ENCODE measurements at regions not wholly inside any gene's neighbourhood (a gene's known extent, or its start where the extent isn't known, plus 50 kb on each side); places are given as distances from the start of the nearest gene placed in this dataset.

DNA sequence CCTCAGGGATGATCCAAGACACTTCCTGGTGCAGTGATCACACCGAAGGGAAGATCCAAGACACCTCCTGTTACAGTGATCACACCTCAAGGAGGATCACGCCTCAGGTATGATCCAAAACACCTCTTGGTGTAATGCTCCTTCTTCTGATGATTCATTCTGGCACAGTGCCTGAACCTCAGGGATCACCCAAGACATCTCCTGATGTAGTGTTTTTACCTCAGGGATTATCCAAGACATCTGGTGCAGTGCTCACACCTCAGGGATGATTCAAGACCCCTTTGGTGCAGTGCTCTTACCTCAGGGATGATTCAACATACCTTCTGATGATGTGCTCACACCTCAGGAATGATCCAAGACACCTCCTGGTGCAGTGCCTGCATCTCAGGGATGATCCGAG, 124.4 kb downstream of the ASB1 start:
- no peak overlapping the region for H3K4me3 ChIP-seq (ENCODE audit: low read depth, low read length)
- H3K4me1 ChIP-seq (ENCODE audit: control insufficient read depth, insufficient read depth, low read length) = peaks cover 5% of the 10 kb centered on the region; the same call in 1 of the 2 replicates
- no peaks in the 10 kb centered on the region for H3K36me3 ChIP-seq (ENCODE audit: control insufficient read depth, insufficient read depth, low read length)
- no peak overlapping the region for H3K9ac ChIP-seq (ENCODE audit: low read depth, low read length)
- H3K9me3 ChIP-seq (ENCODE audit: control insufficient read depth, insufficient read depth, low read length) = peaks cover 22% of the 10 kb centered on the region
- H3K27ac ChIP-seq (ENCODE audit: low read depth, low read length) = no peak overlapping the region
- no peaks in the 10 kb centered on the region for H3K27me3 ChIP-seq (ENCODE audit: control insufficient read depth, insufficient read depth, low read length)

DNA sequence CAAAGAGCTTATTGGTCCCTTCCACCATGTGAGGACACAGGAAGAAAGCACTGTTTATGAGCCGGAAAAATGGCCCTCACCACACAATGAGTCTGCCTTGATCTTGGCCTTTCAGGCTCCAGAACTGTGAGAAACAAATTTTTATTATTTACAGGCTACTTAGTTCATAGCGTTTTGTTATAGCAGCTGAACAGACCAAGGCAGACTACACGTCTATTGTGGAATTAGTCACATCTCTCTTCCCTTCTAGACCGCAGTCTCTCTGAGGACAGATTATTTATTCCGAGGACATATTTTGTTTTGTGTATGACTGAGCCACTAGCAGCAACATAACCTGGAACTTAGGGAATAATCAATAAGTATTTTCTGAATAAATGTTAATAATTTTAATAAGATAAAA, 125.5 kb downstream of the ASB1 start:
- Histone ChIP-seq H3K4me3 (ENCODE audit: low read depth, low read length) (no peak overlapping the region), H3K27me3 (ENCODE audit: control insufficient read depth, insufficient read depth, low read length) (no peaks in the 10 kb centered on the region), H3K4me1 (ENCODE audit: control insufficient read depth, insufficient read depth, low read length) (peaks cover 5% of the 10 kb centered on the region; the same call in 1 of the 2 replicates), H3K9me3 (ENCODE audit: control insufficient read depth, insufficient read depth, low read length) (peaks cover 15% of the 10 kb centered on the region), H3K36me3 (ENCODE audit: control insufficient read depth, insufficient read depth, low read length) (no peaks in the 10 kb centered on the region), H3K9ac (ENCODE audit: low read depth, low read length) (no peak overlapping the region), H3K27ac (ENCODE audit: low read depth, low read length) (no peak overlapping the region)

DNA sequence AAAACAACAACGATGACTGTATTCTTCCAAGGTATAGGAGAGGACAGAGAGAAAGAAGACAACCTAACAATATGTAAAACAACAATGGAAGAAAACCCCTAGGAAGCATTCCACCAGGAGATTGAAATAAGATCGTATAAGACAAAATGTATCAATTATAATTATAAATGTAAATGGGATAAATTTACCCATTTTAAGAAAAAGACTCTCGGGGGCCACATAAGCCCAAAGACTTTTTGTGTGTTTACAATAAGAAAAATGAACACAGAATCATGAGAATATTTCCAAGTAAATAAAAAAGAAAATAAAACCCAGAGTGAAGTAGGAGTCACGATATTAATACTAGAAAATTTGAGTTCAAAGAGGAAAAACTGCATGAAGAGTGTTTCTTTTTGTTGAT, 126.4 kb downstream of the ASB1 start:
- H3K4me3 ChIP-seq (ENCODE audit: low read depth, low read length) = no peak overlapping the region
- H3K36me3 ChIP-seq (ENCODE audit: control insufficient read depth, insufficient read depth, low read length) = no peaks in the 10 kb centered on the region
- no peaks in the 10 kb centered on the region for H3K27me3 ChIP-seq (ENCODE audit: control insufficient read depth, insufficient read depth, low read length)
- peaks cover 5% of the 10 kb centered on the region; the same call in 1 of the 2 replicates for H3K4me1 ChIP-seq (ENCODE audit: control insufficient read depth, insufficient read depth, low read length)
- H3K9me3 ChIP-seq (ENCODE audit: control insufficient read depth, insufficient read depth, low read length) = peaks cover 14% of the 10 kb centered on the region
- H3K9ac ChIP-seq (ENCODE audit: low read depth, low read length) = no peak overlapping the region
- no peak overlapping the region for H3K27ac ChIP-seq (ENCODE audit: low read depth, low read length)

DNA sequence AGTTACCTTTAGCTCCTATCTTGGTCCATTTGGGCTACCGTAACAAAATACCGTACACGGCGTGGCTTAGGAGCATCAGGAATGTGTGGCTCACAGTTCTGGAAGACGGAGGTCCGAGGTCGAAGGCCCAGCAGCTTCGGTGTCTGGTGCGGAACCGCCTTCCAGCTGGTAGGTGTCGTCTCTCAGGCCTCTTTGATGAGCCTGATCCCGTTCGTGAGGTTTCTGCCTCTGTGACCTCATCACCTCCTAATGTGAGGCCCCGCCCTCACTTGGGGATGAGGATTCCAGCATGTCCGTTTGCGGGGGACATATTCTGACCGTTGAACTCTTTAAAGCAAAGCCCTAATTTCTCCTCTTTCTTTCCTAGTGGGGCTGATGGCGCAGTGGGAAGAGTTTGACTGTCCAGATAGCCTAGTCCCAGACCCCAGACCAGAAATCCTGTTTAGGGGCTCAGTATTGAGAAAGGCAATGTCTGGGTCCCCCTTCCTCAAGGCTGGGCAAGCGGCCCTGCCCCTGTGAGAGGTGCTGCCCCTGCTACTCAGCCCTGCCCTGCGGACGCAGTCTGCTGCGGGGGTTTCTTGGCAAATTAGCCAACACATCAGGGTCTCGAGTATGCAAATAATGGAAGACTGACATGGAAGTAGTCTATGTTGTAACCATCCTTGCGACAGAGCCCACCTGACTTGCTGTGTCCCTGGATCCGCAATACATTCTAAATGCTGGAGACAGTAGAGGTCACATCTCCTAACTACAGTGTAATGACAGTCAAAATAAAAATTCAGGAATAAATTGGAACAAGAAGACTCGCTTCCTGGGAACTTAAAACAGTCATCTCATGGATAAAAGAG, 128.0 kb downstream of the ASB1 start:
- H3K4me3 ChIP-seq (ENCODE audit: low read depth, low read length) = peak overlapping the region; percentile 25; the same call in 1 of the 2 replicates

DNA sequence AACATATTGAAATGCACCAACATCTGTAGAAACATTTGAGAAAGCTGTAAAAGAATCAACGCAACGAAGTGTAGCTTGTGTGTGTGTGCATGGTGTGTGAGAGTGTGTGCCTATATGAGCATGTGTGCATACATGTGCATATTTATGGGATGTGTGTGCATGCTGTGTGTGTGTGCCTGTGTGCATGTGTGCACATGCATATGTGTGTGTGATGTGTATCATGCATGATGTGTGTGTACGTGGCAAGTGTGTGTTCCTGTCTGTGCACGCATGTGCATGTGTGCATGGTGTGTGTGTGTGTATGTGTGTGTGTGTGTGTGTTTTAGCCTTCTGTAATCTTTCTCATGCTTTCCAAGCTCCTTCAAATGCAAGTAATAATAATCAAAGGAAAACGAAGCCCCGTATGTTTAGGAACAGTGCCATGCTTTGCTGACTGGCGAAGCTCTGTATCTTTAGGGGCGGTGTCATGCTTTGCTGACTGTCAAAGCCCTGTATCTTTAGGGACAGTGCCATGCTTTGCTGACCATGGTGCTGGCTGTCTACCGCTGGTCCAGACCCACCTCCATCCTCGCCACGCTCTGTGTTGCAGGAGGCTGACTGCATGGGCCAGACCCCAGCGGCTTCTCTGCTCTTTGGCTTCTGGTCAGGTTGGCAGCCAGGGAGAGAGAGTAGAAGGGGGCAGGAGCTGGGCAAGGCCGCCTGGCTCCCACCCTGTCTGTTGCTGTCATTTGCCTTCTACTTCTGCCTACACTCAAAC, 129.2 kb downstream of the ASB1 start:
- Histone ChIP-seq H3K4me3 (ENCODE audit: low read depth, low read length) (no peak overlapping the region), H3K4me1 (ENCODE audit: control insufficient read depth, insufficient read depth, low read length) (peaks cover 5% of the 10 kb centered on the region; the same call in 1 of the 2 replicates), H3K9ac (ENCODE audit: low read depth, low read length) (no peak overlapping the region), H3K27ac (ENCODE audit: low read depth, low read length) (no peak overlapping the region), H3K9me3 (ENCODE audit: control insufficient read depth, insufficient read depth, low read length) (no peaks in the 10 kb centered on the region; the same call in none of the 2 replicates), H3K27me3 (ENCODE audit: control insufficient read depth, insufficient read depth, low read length) (no peaks in the 10 kb centered on the region), H3K36me3 (ENCODE audit: control insufficient read depth, insufficient read depth, low read length) (no peaks in the 10 kb centered on the region)

More for the DNA sequence above, 128.0 kb downstream of the ASB1 start:
- peaks cover 5% of the 10 kb centered on the region; the same call in 1 of the 2 replicates for H3K4me1 ChIP-seq (ENCODE audit: control insufficient read depth, insufficient read depth, low read length)
- H3K27ac ChIP-seq (ENCODE audit: low read depth, low read length) = no peak overlapping the region
- H3K27me3 ChIP-seq (ENCODE audit: control insufficient read depth, insufficient read depth, low read length) = no peaks in the 10 kb centered on the region
- H3K9ac ChIP-seq (ENCODE audit: low read depth, low read length) = no peak overlapping the region
- H3K36me3 ChIP-seq (ENCODE audit: control insufficient read depth, insufficient read depth, low read length) = no peaks in the 10 kb centered on the region
- peaks cover 1% of the 10 kb centered on the region for H3K9me3 ChIP-seq (ENCODE audit: control insufficient read depth, insufficient read depth, low read length)

DNA sequence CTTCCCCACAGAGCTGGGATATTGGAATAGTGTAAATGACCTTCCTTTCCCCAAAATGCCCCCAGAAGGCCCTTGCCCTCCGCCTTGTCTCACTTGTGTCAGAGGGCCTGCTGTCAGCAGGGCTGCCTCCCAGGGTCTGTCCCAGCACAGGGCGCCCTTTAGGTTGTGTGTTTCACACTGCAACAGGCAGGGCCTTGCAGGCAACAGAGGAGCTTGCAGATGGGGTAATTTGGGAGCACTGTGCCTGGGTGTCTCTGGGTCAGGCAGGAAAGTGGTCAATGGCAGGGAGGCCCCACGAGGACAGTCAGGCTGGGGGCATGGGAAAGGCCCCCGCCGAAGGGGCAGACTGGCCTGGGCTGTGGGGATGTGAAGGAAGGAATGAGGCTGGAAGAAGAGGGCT, 130.7 kb downstream of the ASB1 start:
- Histone ChIP-seq H3K9ac (ENCODE audit: low read depth, low read length) (no peak overlapping the region), H3K36me3 (ENCODE audit: control insufficient read depth, insufficient read depth, low read length) (no peaks in the 10 kb centered on the region), H3K4me1 (ENCODE audit: control insufficient read depth, insufficient read depth, low read length) (peaks cover 5% of the 10 kb centered on the region; the same call in 1 of the 2 replicates), H3K27me3 (ENCODE audit: control insufficient read depth, insufficient read depth, low read length) (no peaks in the 10 kb centered on the region), H3K27ac (ENCODE audit: low read depth, low read length) (no peak overlapping the region), H3K4me3 (ENCODE audit: low read depth, low read length) (no peak overlapping the region), H3K9me3 (ENCODE audit: control insufficient read depth, insufficient read depth, low read length) (no peaks in the 10 kb centered on the region)

DNA sequence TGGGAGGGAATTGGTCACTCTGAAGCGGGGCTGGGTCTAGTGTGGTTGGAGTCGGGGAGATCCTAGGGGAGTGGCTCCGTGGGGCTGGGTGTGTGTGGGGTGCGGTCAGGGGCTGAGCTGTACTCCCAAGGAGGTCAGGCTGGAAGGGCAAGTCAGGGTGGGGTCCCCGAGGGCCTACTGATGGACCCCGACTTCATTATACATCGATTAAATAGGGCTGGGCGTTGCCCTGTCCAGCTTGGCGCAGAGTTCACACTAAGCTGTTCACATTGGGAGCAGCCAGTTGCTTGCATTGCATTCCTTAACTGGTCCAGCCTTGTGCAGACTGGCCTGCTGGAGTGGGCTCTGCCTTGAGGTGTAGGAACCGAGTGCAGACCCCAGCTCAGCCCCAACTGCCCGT, 131.2 kb downstream of the ASB1 start:
- Histone ChIP-seq H3K9me3 (ENCODE audit: control insufficient read depth, insufficient read depth, low read length) (no peaks in the 10 kb centered on the region), H3K9ac (ENCODE audit: low read depth, low read length) (no peak overlapping the region), H3K4me1 (ENCODE audit: control insufficient read depth, insufficient read depth, low read length) (peaks cover 5% of the 10 kb centered on the region; the same call in 1 of the 2 replicates), H3K4me3 (ENCODE audit: low read depth, low read length) (no peak overlapping the region), H3K36me3 (ENCODE audit: control insufficient read depth, insufficient read depth, low read length) (no peaks in the 10 kb centered on the region), H3K27me3 (ENCODE audit: control insufficient read depth, insufficient read depth, low read length) (no peaks in the 10 kb centered on the region), H3K27ac (ENCODE audit: low read depth, low read length) (no peak overlapping the region)

DNA sequence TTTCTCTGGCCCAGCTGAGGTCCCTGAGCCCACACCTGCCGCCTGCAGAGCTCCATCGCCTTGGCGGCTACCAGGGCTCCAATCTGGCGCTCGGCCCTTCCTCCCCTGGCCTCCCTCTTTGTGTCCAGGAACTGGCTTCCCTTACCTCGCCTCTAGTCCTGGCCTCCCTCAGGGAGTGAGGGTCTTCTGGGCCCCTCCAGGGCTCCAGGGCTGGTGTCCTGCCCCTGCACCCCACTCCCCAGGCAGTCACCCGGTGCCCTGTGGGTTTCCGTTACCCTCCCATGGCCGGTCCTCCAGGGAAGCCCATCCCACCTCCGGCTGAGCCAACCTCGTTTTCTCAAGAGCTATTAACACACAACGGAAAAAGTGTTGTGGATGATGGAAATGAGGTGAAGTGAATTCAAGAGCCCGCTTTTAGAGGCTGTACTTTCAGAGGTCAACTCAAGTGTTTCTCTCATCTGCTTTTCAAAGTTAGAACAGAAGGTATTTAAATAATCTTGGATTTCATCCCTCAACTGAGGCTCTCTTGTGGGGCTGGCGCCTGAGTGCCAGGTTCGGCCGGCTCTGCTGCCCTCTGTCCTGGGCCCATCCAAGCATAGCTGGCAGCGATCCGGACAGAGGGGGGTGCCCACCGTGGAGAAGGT, 131.9 kb downstream of the ASB1 start:
- Histone ChIP-seq H3K9me3 (ENCODE audit: control insufficient read depth, insufficient read depth, low read length) (no peaks in the 10 kb centered on the region), H3K27me3 (ENCODE audit: control insufficient read depth, insufficient read depth, low read length) (no peaks in the 10 kb centered on the region), H3K4me3 (ENCODE audit: low read depth, low read length) (no peak overlapping the region)

DNA sequence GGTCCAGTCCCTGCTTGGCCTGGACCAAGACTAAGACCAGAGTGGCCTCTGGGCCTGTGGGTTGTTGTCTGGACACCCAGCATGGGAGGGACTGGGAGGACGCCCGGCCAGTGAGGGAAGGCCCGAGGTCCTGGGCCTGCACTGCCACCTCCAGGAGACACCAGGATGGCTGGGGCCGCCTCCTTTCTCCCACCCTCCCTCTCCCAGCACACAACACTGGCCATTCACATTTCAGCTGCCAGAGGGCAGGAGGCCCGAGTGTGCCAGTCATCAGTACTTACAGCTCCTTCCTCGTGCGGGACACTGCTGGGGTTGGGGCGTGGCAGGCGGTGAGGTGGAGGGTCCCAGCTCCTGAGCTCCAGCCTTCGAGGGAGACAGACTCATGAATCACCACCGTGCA, 133.5 kb downstream of the ASB1 start:
- Histone ChIP-seq H3K27me3 (ENCODE audit: control insufficient read depth, insufficient read depth, low read length) (no peaks in the 10 kb centered on the region), H3K9ac (ENCODE audit: low read depth, low read length) (no peak overlapping the region), H3K4me3 (ENCODE audit: low read depth, low read length) (no peak overlapping the region), H3K27ac (ENCODE audit: low read depth, low read length) (no peak overlapping the region), H3K36me3 (ENCODE audit: control insufficient read depth, insufficient read depth, low read length) (no peaks in the 10 kb centered on the region), H3K9me3 (ENCODE audit: control insufficient read depth, insufficient read depth, low read length) (no peaks in the 10 kb centered on the region), H3K4me1 (ENCODE audit: control insufficient read depth, insufficient read depth, low read length) (no peaks in the 10 kb centered on the region)

More for the DNA sequence above, 131.9 kb downstream of the ASB1 start:
- H3K36me3 ChIP-seq (ENCODE audit: control insufficient read depth, insufficient read depth, low read length) = no peaks in the 10 kb centered on the region
- H3K27ac ChIP-seq (ENCODE audit: low read depth, low read length) = no peak overlapping the region
- H3K9ac ChIP-seq (ENCODE audit: low read depth, low read length) = no peak overlapping the region
- H3K4me1 ChIP-seq (ENCODE audit: control insufficient read depth, insufficient read depth, low read length) = peaks cover 5% of the 10 kb centered on the region; the same call in 1 of the 2 replicates

DNA sequence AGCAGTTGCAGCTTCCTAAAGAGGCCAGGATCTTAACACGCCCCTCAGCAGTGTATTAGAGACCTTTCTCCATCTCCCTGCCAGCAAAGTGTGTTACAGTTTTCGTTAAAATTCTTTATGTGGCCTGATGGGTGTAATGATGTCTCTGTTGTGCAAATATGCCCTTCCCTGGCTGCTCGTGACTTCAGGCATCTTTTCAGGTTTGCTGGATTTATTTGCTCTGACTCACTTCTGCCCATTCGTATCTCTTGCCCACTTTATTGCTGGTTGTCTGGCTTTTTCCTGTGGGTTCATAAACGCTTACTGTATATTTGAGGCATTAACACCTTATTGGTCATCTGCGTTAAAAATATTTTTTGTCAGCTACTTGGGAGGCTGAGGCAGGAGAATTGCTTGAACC, 134.5 kb downstream of the ASB1 start:
- Histone ChIP-seq H3K9me3 (ENCODE audit: control insufficient read depth, insufficient read depth, low read length) (no peaks in the 10 kb centered on the region), H3K27me3 (ENCODE audit: control insufficient read depth, insufficient read depth, low read length) (no peaks in the 10 kb centered on the region), H3K9ac (ENCODE audit: low read depth, low read length) (no peak overlapping the region), H3K4me3 (ENCODE audit: low read depth, low read length) (no peak overlapping the region), H3K4me1 (ENCODE audit: control insufficient read depth, insufficient read depth, low read length) (no peaks in the 10 kb centered on the region), H3K27ac (ENCODE audit: low read depth, low read length) (no peak overlapping the region), H3K36me3 (ENCODE audit: control insufficient read depth, insufficient read depth, low read length) (no peaks in the 10 kb centered on the region)

All from HUES48 (cell line).